Activated CD8-positive, alpha-beta T cell treated with anti-CD3 and anti-CD28 coated beads for 36 hours (primary cell): ENCODE measurements at regions not wholly inside any gene's neighbourhood (a gene's known extent, or its start where the extent isn't known, plus 50 kb on each side); places are given as distances from the start of the nearest gene placed in this dataset.
A peak's percentile ranks its signal among the peaks of the same experiment; 100 is the strongest.

Experiments used
- ATAC-seq: fragments of 200-7000 bp; cut with Tn5 transposase; one replicate; pipeline ENCODE4 v1.10.0; 2021; ENCODE audit warnings: mild to moderate bottlenecking, moderate library complexity
- CTCF ChIA-PET: fragments of 350-600 bp; sonication (Branson Sonifier 250); formaldehyde crosslinking; loops from one replicate; lab custom pipeline; 2021; ENCODE audit warnings: antibody characterized with exemption; lab: Charles Lee
- POLR2A ChIA-PET: fragments of 350-600 bp; sonication (Branson Sonifier 250); formaldehyde crosslinking; loops from one replicate; lab custom pipeline; 2021; ENCODE audit warnings: antibody characterized with exemption; lab: Charles Lee
- DNase-seq: peaks from one replicate; pipeline ENCODE4 v3.0.0-alpha.2; 2020
- H3K27ac Mint-ChIP-seq: one replicate; pipeline ENCODE4 v1.8.0; 2021; ENCODE audit warnings: mild to moderate bottlenecking, mixed read lengths
- H3K27me3 Mint-ChIP-seq: one replicate; pipeline ENCODE4 v1.8.0; 2021; ENCODE audit warnings: mixed read lengths
- H3K36me3 Mint-ChIP-seq: one replicate; pipeline ENCODE4 v1.8.0; 2021; ENCODE audit warnings: low read depth, mixed read lengths
- H3K4me1 Mint-ChIP-seq: one replicate; pipeline ENCODE4 v1.8.0; 2021; ENCODE audit warnings: low read depth, mixed read lengths
- H3K4me3 Mint-ChIP-seq: one replicate; pipeline ENCODE4 v1.8.0; 2021; ENCODE audit warnings: mild to moderate bottlenecking, moderate library complexity, mixed read lengths
- H3K9me3 Mint-ChIP-seq: one replicate; pipeline ENCODE4 v1.8.0; 2021; ENCODE audit warnings: mixed read lengths
- CTCF ChIP-seq: fragments of 200-600 bp; IDR thresholded peaks from one replicate; pipeline ENCODE4 v1.8.0; 2022; ENCODE audit warnings: antibody characterized with exemption, mild to moderate bottlenecking
- intact Hi-C: fragments of 100-400 bp; cut with micrococcal nuclease; formaldehyde crosslinking; loops from one replicate; pipeline ENCODE4 v1.10.0; 2022

DNA sequence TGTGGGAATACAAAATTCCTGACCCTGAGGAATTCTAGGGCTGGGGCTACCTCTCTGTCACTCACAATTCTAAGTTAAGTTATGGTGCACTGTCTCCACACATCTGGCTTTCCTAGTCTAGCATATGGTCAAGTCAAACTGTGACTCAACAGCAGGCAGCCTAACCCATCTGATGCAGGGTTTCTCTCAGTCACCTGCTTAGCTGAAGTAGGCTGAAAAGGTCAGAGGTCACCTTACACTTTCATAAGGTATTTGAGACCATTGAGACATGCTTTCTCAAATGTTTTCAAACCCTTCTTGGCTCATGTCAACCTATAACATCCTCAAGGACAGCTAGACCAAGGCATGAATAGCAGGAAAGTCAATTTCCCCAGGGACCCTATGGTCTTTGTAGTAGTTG, 196.5 kb upstream of the STK26 start:
- H3K4me3 Mint-ChIP-seq, result no peak overlapping the region
- H3K9me3 Mint-ChIP-seq, result peaks cover 3% of the 10 kb centered on the region
- POLR2A ChIA-PET, result no interaction called here
- no peak for DNase-seq
- H3K27me3 Mint-ChIP-seq, result no peaks in the 10 kb centered on the region
- H3K4me1 Mint-ChIP-seq, result peaks cover 8% of the 10 kb centered on the region
- ATAC-seq, result no peak
- CTCF ChIA-PET, result interaction anchor here (1.7 to 2.6 kb wide), 4 partner anchors 15 to 788 kb away, joined by 4 to 14 read pairs (median 6); partner anchors contain the start of gene RAP2C
- no peak overlapping the region for H3K27ac Mint-ChIP-seq
- H3K36me3 Mint-ChIP-seq, result peaks cover 8% of the 10 kb centered on the region
- TF ChIP-seq CTCF, result no peak
- intact Hi-C loops, result no loop called here

- peak; percentile 26 for TF ChIP-seq CTCF
- peak overlapping the region; percentile 70 for H3K27ac Mint-ChIP-seq
- ChIA-PET CTCF (interaction anchor here (0.7 to 2.6 kb wide), 10 partner anchors 9 to 787 kb away, joined by 3 to 14 read pairs (median 4); partner anchors contain the start of genes RAP2C and STK26), POLR2A (interaction anchor here (0.9 kb wide), 2 partner anchors 15 to 17 kb away, joined by 3 to 4 read pairs; no protein-coding TSS in a partner anchor)
- peak overlapping the region; percentile 64 for H3K4me3 Mint-ChIP-seq
- DNase-seq, result peak; percentile 62
- H3K36me3 Mint-ChIP-seq, result peaks cover 8% of the 10 kb centered on the region
- peaks cover 14% of the 10 kb centered on the region for H3K4me1 Mint-ChIP-seq
- no peaks in the 10 kb centered on the region for H3K27me3 Mint-ChIP-seq
- intact Hi-C loops, result no loop called here
- ATAC-seq, result peak; percentile 78
- H3K9me3 Mint-ChIP-seq, result peaks cover 3% of the 10 kb centered on the region
Measured at GRCh38 chrX:131827935-131828334, 195.2 kb upstream of the STK26 start.

GRCh38 chrX:131828482-131828881, 194.6 kb upstream of the STK26 start:
- H3K27me3 Mint-ChIP-seq, result no peaks in the 10 kb centered on the region
- TF ChIP-seq CTCF, result no peak
- intact Hi-C loops, result no loop called here
- ChIA-PET POLR2A (interaction anchor here (0.9 kb wide), 2 partner anchors 15 to 16 kb away, joined by 3 to 4 read pairs; no protein-coding TSS in a partner anchor), CTCF (interaction anchor here (0.7 to 2.6 kb wide), 10 partner anchors 9 to 787 kb away, joined by 3 to 14 read pairs (median 4); partner anchors contain the start of genes RAP2C and STK26)
- H3K4me1 Mint-ChIP-seq, result peaks cover 14% of the 10 kb centered on the region
- ATAC-seq (no peak), DNase-seq (no peak)
- H3K27ac Mint-ChIP-seq, result peak overlapping the region; percentile 78
- peaks cover 8% of the 10 kb centered on the region for H3K36me3 Mint-ChIP-seq
- H3K9me3 Mint-ChIP-seq, result peaks cover 3% of the 10 kb centered on the region
- H3K4me3 Mint-ChIP-seq, result peak overlapping the region; percentile 69

DNA sequence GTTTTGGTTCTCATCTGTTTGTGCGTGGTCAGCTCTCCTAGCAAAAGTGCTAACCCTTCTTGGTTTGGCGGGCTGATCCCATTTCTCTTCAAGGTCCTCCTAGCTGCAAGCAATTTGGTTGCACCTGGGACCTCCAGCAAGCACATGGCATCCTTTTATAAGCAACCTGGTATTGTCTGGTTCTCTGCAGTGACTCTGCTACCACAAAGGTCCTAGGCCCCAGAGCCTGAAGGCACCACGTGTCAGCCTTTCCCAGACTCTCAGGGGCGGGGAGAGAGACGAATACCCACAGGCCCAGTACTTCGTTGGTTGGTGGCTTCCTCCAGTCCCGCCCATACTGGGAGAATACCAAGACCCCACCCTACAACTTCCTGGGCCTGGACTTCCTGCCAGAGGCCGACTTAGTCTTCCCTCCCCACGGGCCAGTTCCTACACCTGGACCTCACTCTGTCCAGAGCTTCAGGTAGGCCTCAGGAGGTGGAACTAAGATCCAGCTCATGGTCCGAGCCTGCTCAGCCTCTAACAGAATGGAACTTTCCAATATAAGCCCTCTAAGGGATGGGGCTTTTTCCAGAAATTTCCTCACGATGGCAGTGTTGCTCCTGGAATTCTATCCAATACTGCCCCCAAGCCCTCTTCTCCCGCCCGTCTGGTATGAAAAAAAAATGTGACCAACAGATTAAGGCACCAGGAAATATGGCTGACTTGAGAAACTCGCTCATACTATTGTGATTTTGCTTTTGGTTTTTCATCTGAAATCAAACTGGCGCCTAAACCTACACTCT, 192.5 kb upstream of the STK26 start:
- H3K27me3 Mint-ChIP-seq, result no peaks in the 10 kb centered on the region
- H3K27ac Mint-ChIP-seq, result peak overlapping the region; percentile 82
- H3K4me1 Mint-ChIP-seq, result peaks cover 14% of the 10 kb centered on the region
- peak overlapping the region; percentile 74 for H3K4me3 Mint-ChIP-seq
- peaks cover 3% of the 10 kb centered on the region for H3K9me3 Mint-ChIP-seq
- ChIA-PET CTCF (interaction anchor here (2.8 kb wide), 1 partner anchor 11 kb away, joined by 12 read pairs; no protein-coding TSS in a partner anchor), POLR2A (interaction anchor here (1.3 kb wide), 1 partner anchor 194 kb away, joined by 3 read pairs; no protein-coding TSS in a partner anchor)
- peaks cover 6% of the 10 kb centered on the region for H3K36me3 Mint-ChIP-seq
- intact Hi-C loops, result loop anchor here (10.0 kb wide), 1 partner anchor 384 kb away; the partner anchor contains the start of gene RAP2C
- ATAC-seq (peak; percentile 83), DNase-seq (peak; percentile 59)
- no peak for TF ChIP-seq CTCF

DNA sequence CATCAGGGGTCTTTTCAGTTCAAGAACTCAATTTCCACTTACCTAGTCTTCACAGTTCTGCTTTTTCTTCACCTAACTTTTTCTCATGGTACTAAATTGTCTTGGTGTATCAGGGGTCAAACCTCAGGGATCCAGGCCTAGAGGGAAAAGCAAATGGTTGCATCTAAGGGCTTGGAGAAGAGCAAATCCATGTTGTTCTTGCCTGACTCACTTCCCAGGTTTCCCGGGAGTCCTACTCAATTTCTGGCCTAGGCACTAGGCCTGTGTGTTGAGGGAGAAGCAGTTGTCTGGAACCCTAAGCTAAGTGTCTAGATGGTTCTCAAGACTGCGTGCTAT, 191.9 kb upstream of the STK26 start:
- no peak for TF ChIP-seq CTCF
- peaks cover 6% of the 10 kb centered on the region for H3K36me3 Mint-ChIP-seq
- ATAC-seq, result no peak
- peaks cover 3% of the 10 kb centered on the region for H3K9me3 Mint-ChIP-seq
- no peaks in the 10 kb centered on the region for H3K27me3 Mint-ChIP-seq
- H3K4me3 Mint-ChIP-seq, result peak overlapping the region; percentile 74
- DNase-seq, result no peak
- POLR2A ChIA-PET, result interaction anchor here (1.3 kb wide), 1 partner anchor 193 kb away, joined by 3 read pairs; no protein-coding TSS in a partner anchor
- peak overlapping the region; percentile 82 for H3K27ac Mint-ChIP-seq
- CTCF ChIA-PET, result interaction anchor here (2.8 kb wide), 1 partner anchor 10 kb away, joined by 12 read pairs; no protein-coding TSS in a partner anchor
- H3K4me1 Mint-ChIP-seq, result peaks cover 14% of the 10 kb centered on the region
- intact Hi-C loops, result loop anchor here (10.0 kb wide), 1 partner anchor 384 kb away; the partner anchor contains the start of gene RAP2C
